GM23248 (cell line): ENCODE measurements at regions not wholly inside any gene's neighbourhood (a gene's known extent, or its start where the extent isn't known, plus 50 kb on each side); places are given as distances from the start of the nearest gene placed in this dataset.

ENCODE experiments used
- DNase-seq: peaks from one replicate; pipeline ENCODE4 v3.0.0-alpha.2; 2015
- H2AFZ ChIP-seq: fragments of 200-600 bp; sonication (generic); 2 replicates; pipeline ENCODE4 v1.6.1; 2016; ENCODE audit warnings: antibody characterized with exemption
- H3F3A ChIP-seq: fragments of 200-600 bp; sonication (generic); 2 replicates; pipeline ENCODE4 v1.6.1; 2016; ENCODE audit warnings: mild to moderate bottlenecking, antibody characterized with exemption, mixed run types; ENCODE audit not compliant: insufficient read depth
- H3K27ac ChIP-seq: fragments of 200-600 bp; sonication (generic); 2 replicates; pipeline ENCODE4 v1.5.1; 2016; ENCODE audit warnings: mild to moderate bottlenecking
- H3K27me3 ChIP-seq: fragments of 200-600 bp; sonication (generic); replicated peaks from 2 replicates; pipeline ENCODE4 v1.6.1; 2016; ENCODE audit warnings: mild to moderate bottlenecking; ENCODE audit not compliant: insufficient read depth
- H3K36me3 ChIP-seq: fragments of 200-600 bp; sonication (generic); 2 replicates; pipeline ENCODE4 v1.6.1; 2016; ENCODE audit warnings: low read depth, mild to moderate bottlenecking
- H3K4me1 ChIP-seq: fragments of 200-600 bp; sonication (generic); 2 replicates; pipeline ENCODE4 v1.6.1; 2016; ENCODE audit warnings: mild to moderate bottlenecking; ENCODE audit not compliant: insufficient read depth
- H3K4me2 ChIP-seq: fragments of 200-600 bp; sonication (generic); one replicate; pipeline ENCODE4 v1.6.1; 2016; ENCODE audit warnings: mild to moderate bottlenecking; ENCODE audit not compliant: unreplicated experiment
- H3K4me3 ChIP-seq: fragments of 200-600 bp; sonication (generic); 2 replicates; pipeline ENCODE4 v1.5.1; 2016; ENCODE audit warnings: mild to moderate bottlenecking
- H3K79me2 ChIP-seq: fragments of 200-600 bp; sonication (generic); 2 replicates; pipeline ENCODE4 v1.6.1; 2016; ENCODE audit warnings: mild to moderate bottlenecking; ENCODE audit not compliant: insufficient read depth
- H3K9ac ChIP-seq: fragments of 200-600 bp; sonication (generic); 2 replicates; pipeline ENCODE4 v1.6.1; 2016; ENCODE audit warnings: mild to moderate bottlenecking
- H3K9me2 ChIP-seq: fragments of 200-600 bp; sonication (generic); 2 replicates; pipeline ENCODE4 v1.6.1; 2016; ENCODE audit warnings: mixed run types, mild to moderate bottlenecking, moderate library complexity; ENCODE audit not compliant: insufficient read depth
- H3K9me3 ChIP-seq: fragments of 200-600 bp; sonication (generic); one replicate; pipeline ENCODE4 v1.6.1; 2017; ENCODE audit warnings: low read depth
- H4K20me1 ChIP-seq: fragments of 200-600 bp; sonication (generic); 2 replicates; pipeline ENCODE4 v1.6.0; 2016; ENCODE audit not compliant: insufficient read depth
- EZH2 ChIP-seq: fragments of 200-600 bp; sonication (generic); IDR thresholded peaks from 2 replicates; pipeline ENCODE4 v1.6.1; 2018; ENCODE audit warnings: antibody characterized with exemption, mild to moderate bottlenecking; ENCODE audit not compliant: insufficient read depth, poor library complexity, severe bottlenecking
- EZH2phosphoT487 ChIP-seq: fragments of 200-600 bp; sonication (generic); IDR thresholded peaks from 2 replicates; pipeline ENCODE4 v1.6.1; 2018; ENCODE audit warnings: antibody characterized with exemption, moderate library complexity, mild to moderate bottlenecking, low read depth; ENCODE audit not compliant: insufficient read depth
- WGBS, 2 experiments: methylation state at CpG; one replicate each; pipeline ENCODE4 v1.1.6; 2015 to 2017; ENCODE audit warnings: low lambda C conversion rate in 2 of 2, low coverage in 1 of 2; ENCODE audit errors: missing lambda C conversion rate in 2 of 2; 5-methylcytosine and 5-hydroxymethylcytosine counted together
- in situ Hi-C: fragments of 300-500 bp; cut with MboI; formaldehyde crosslinking; loops from 2 replicates; pipeline ENCODE4 v1.15.0; 2020

- 0 out of 2 replicates have a peak, but pooled peaks cover under 1% of the 10 kb centered on the region for H3F3A ChIP-seq
- no peaks in the 10 kb centered on the region for H4K20me1 ChIP-seq
- in situ Hi-C loops, result loop anchor here (25.0 kb wide), 2 partner anchors 442 to 1367 kb away; no protein-coding TSS in a partner anchor
- no peaks in the 10 kb centered on the region for H3K27me3 ChIP-seq
- H3K79me2 ChIP-seq, result peaks cover 46% of the 10 kb centered on the region
- DNase-seq, result peak; percentile 13
- H3K9me3 ChIP-seq, result no peaks in the 10 kb centered on the region
- no peak overlapping the region for H3K4me2 ChIP-seq
- H3K4me1 ChIP-seq, result peaks cover 9% of the 10 kb centered on the region
- no peaks in the 10 kb centered on the region for H3K9me2 ChIP-seq
- H2AFZ ChIP-seq, result no peak overlapping the region
- 96 to 100% methylated on average over 1 of the region's 1 CpG for WGBS, 2 experiments
- H3K9ac ChIP-seq, result no peak overlapping the region
- no peak for TF ChIP-seq EZH2phosphoT487
- no peak for TF ChIP-seq EZH2
- no peaks in the 10 kb centered on the region; the same call in none of the 2 replicates for H3K36me3 ChIP-seq
- H3K27ac ChIP-seq, result no peak overlapping the region
- H3K4me3 ChIP-seq, result no peak overlapping the region
Measured at GRCh38 chr13:73844986-73845385, 289.2 kb downstream of the KLF12 start.

GRCh38 chr13:73842626-73843025 lies 291.6 kb downstream of the KLF12 start:
- Histone ChIP-seq H4K20me1 (no peaks in the 10 kb centered on the region), H3K4me2 (no peak overlapping the region), H3K9me3 (no peaks in the 10 kb centered on the region), H3K9me2 (no peaks in the 10 kb centered on the region), H3K4me3 (no peak overlapping the region), H3K27ac (no peak overlapping the region), H3F3A (no peaks in the 10 kb centered on the region), H3K79me2 (peaks cover 61% of the 10 kb centered on the region), H2AFZ (no peak overlapping the region), H3K27me3 (no peaks in the 10 kb centered on the region), H3K9ac (no peak overlapping the region), H3K36me3 (no peaks in the 10 kb centered on the region; the same call in none of the 2 replicates), H3K4me1 (peaks cover 9% of the 10 kb centered on the region)
- TF ChIP-seq EZH2, result no peak
- TF ChIP-seq EZH2phosphoT487, result no peak
- WGBS, 2 experiments, result 94 to 96% methylated on average over 4 of the region's 4 CpGs
- DNase-seq, result no peak
- in situ Hi-C loops, result loop anchor here (25.0 kb wide), 2 partner anchors 445 to 1370 kb away; no protein-coding TSS in a partner anchor

GRCh38 chr13:73842184-73842583 lies 292.0 kb downstream of the KLF12 start:
- peaks cover 9% of the 10 kb centered on the region for H3K4me1 ChIP-seq
- no peak for TF ChIP-seq EZH2
- TF ChIP-seq EZH2phosphoT487, result no peak
- in situ Hi-C loops, result loop anchor here (25.0 kb wide), 2 partner anchors 445 to 1370 kb away; no protein-coding TSS in a partner anchor
- no peak overlapping the region for H3K27ac ChIP-seq
- H3K9ac ChIP-seq, result no peak overlapping the region
- no peaks in the 10 kb centered on the region; the same call in none of the 2 replicates for H3K36me3 ChIP-seq
- no peak overlapping the region for H3K4me3 ChIP-seq
- no peaks in the 10 kb centered on the region for H4K20me1 ChIP-seq
- no peaks in the 10 kb centered on the region for H3K9me2 ChIP-seq
- H3K27me3 ChIP-seq, result no peaks in the 10 kb centered on the region
- no peak for DNase-seq
- no peak overlapping the region for H3K4me2 ChIP-seq
- peaks cover 63% of the 10 kb centered on the region for H3K79me2 ChIP-seq
- no peak overlapping the region for H2AFZ ChIP-seq
- H3K9me3 ChIP-seq, result no peaks in the 10 kb centered on the region
- WGBS, 2 experiments, result 94 to 99% methylated on average over 5 of the region's 5 CpGs
- H3F3A ChIP-seq, result no peaks in the 10 kb centered on the region

- no peak for TF ChIP-seq EZH2phosphoT487
- no peak for TF ChIP-seq EZH2
- no peaks in the 10 kb centered on the region for H3K9me2 ChIP-seq
- H3K4me2 ChIP-seq, result no peak overlapping the region
- H3K9me3 ChIP-seq, result no peaks in the 10 kb centered on the region
- no peaks in the 10 kb centered on the region for H3K27me3 ChIP-seq
- no peak overlapping the region for H3K4me3 ChIP-seq
- in situ Hi-C loops, result loop anchor here (25.0 kb wide), 2 partner anchors 450 to 1375 kb away; no protein-coding TSS in a partner anchor
- peaks cover 94% of the 10 kb centered on the region for H3K79me2 ChIP-seq
- 85 to 87% methylated on average over 5 of the region's 5 CpGs for WGBS, 2 experiments
- no peaks in the 10 kb centered on the region for H3F3A ChIP-seq
- no peaks in the 10 kb centered on the region for H3K36me3 ChIP-seq
- no peak overlapping the region for H3K27ac ChIP-seq
- H4K20me1 ChIP-seq, result no peaks in the 10 kb centered on the region
- no peak for DNase-seq
- H3K9ac ChIP-seq, result no peak overlapping the region
- H3K4me1 ChIP-seq, result peaks cover 3% of the 10 kb centered on the region; the same call in 1 of the 2 replicates
- no peak overlapping the region for H2AFZ ChIP-seq
Measured at GRCh38 chr13:73837147-73837546, 297.1 kb downstream of the KLF12 start.
